Panc1 (cell line): ENCODE measurements at regions not wholly inside any gene's neighbourhood (a gene's known extent, or its start where the extent isn't known, plus 50 kb on each side); places are given as distances from the start of the nearest gene placed in this dataset.

Experiments
- ATAC-seq: fragments of 200-7000 bp; cut with Tn5 transposase; 2 replicates; pipeline ENCODE4 v1.9.1; 2020; ENCODE audit warnings: mild to moderate bottlenecking, moderate library complexity
- BruUV-seq: library from RNA; stranded (reverse); fragments of 400-500 nt; replicated peaks from 2 replicates; lab custom pipeline; 2021; lab: Mats Ljungman, UMichigan
- CTCF ChIA-PET: fragments of 300-600 bp; sonication (Branson Sonifier 250); formaldehyde crosslinking; loops from one replicate; lab custom pipeline; 2022; ENCODE audit warnings: antibody characterized with exemption; lab: Charles Lee
- POLR2A ChIA-PET: fragments of 300-600 bp; sonication (Branson Sonifier 250); formaldehyde crosslinking; loops from one replicate; lab custom pipeline; 2022; ENCODE audit warnings: antibody characterized with exemption; lab: Charles Lee
- DNase-seq: peaks from one replicate; pipeline ENCODE4 v3.0.0-alpha.2; 2010; ENCODE audit warnings: low read depth, low spot score
- H3K27ac ChIP-seq: 2 replicates; pipeline ENCODE4 v1.5.1; 2011; ENCODE audit warnings: mild to moderate bottlenecking, low read length, inconsistent platforms
- H3K27me3 ChIP-seq: fragments of 200-500 bp; sonication (Bioruptor generic); 2 replicates; pipeline ENCODE4 v1.6.0; 2014; ENCODE audit warnings: low read length, inconsistent platforms; ENCODE audit not compliant: control insufficient read depth, insufficient read depth
- H3K36me3 ChIP-seq: fragments of 200-500 bp; sonication (Bioruptor generic); 2 replicates; pipeline ENCODE4 v1.5.1; 2014; ENCODE audit warnings: inconsistent platforms, mild to moderate bottlenecking, low read length, moderate library complexity; ENCODE audit not compliant: control insufficient read depth, insufficient read depth
- H3K4me1 ChIP-seq: 2 replicates; pipeline ENCODE4 v1.5.1; 2011; ENCODE audit warnings: inconsistent platforms, mild to moderate bottlenecking, low read length, moderate library complexity; ENCODE audit not compliant: control insufficient read depth, insufficient read depth
- H3K4me3 ChIP-seq, 2 experiments: 2 replicates each; pipeline ENCODE4 v1.5.1; 2011 to 2012; ENCODE audit warnings: low read depth in 2 of 2, low read length in 2 of 2, mild to moderate bottlenecking in 2 of 2, inconsistent platforms in 1 of 2, moderate library complexity in 1 of 2
- H3K9me3 ChIP-seq: fragments of 200-500 bp; sonication (Bioruptor generic); 2 replicates; pipeline ENCODE4 v1.5.1; 2014; ENCODE audit warnings: low read depth, mild to moderate bottlenecking, inconsistent platforms, low read length, moderate library complexity; ENCODE audit not compliant: control insufficient read depth, insufficient read depth
- CTCF ChIP-seq: fragments of 450-650 bp; IDR thresholded peaks from 2 replicates; pipeline ENCODE4 v1.5.1; 2017; ENCODE audit warnings: mild to moderate bottlenecking
- POLR2AphosphoS5 ChIP-seq: IDR thresholded peaks from 2 replicates; pipeline ENCODE4 v1.6.1; 2012; ENCODE audit warnings: mild to moderate bottlenecking, low read depth, low read length, moderate library complexity
- REST ChIP-seq, 2 experiments: IDR thresholded peaks; 2 replicates each; pipeline ENCODE4 v1.6.1; 2011 to 2012; ENCODE audit warnings: low read depth in 2 of 2, control low read depth in 1 of 2, low read length in 1 of 2, mild to moderate bottlenecking in 1 of 2, moderate library complexity in 1 of 2; ENCODE audit not compliant: insufficient read depth in 1 of 2
- SIN3A ChIP-seq: IDR thresholded peaks from 2 replicates; pipeline ENCODE4 v1.6.1; 2012; ENCODE audit warnings: low read depth, mild to moderate bottlenecking, low read length, moderate library complexity, borderline replicate concordance; ENCODE audit not compliant: insufficient read depth
- TCF7L2 ChIP-seq: IDR thresholded peaks from 2 replicates; pipeline ENCODE4 v1.6.1; 2011; ENCODE audit warnings: mild to moderate bottlenecking, low read depth, low read length, inconsistent platforms
- in situ Hi-C: cut with HindIII; loops from 2 replicates; pipeline ENCODE4 v1.10.0; 2016; ENCODE audit warnings: low sequenced_read_pairs, low pct_unique_long_range_greater_than_20kb
- intact Hi-C: fragments of 100-400 bp; cut with micrococcal nuclease; formaldehyde crosslinking; loops from one replicate; pipeline ENCODE4 v1.10.0; 2022; ENCODE audit not compliant: unreplicated experiment

- Histone ChIP-seq H3K9me3 (no peaks in the 10 kb centered on the region), H3K27me3 (no peaks in the 10 kb centered on the region), H3K27ac (no peak overlapping the region), H3K36me3 (no peaks in the 10 kb centered on the region), H3K4me3 (no peak overlapping the region), H3K4me1 (no peaks in the 10 kb centered on the region)
- ATAC-seq: no peak
- DNase-seq: no peak
- in situ Hi-C loops: no loop called here
- TF ChIP-seq SIN3A: no peak
- no peak for TF ChIP-seq REST (IDR thresholded peaks at IDR 0.05; ENCODE audit: insufficient read depth in 1 of 2, low read depth in 2 of 2, low read length in 1 of 2)
- no peak for TF ChIP-seq POLR2AphosphoS5
- no peak for TF ChIP-seq CTCF
- no peak for TF ChIP-seq TCF7L2
- no TSS peak for BruUV-seq
- intact Hi-C loops: no loop called here
- ChIA-PET POLR2A (no interaction called here), CTCF (no interaction called here)
Measured at GRCh38 chr20:21956591-21956990, 251.1 kb downstream of the PAX1 start.

- BruUV-seq: no TSS peak
- POLR2A ChIA-PET: no interaction called here
- CTCF ChIA-PET: no interaction called here
- intact Hi-C loops: no loop called here
- ATAC-seq (no peak), DNase-seq (no peak)
- Histone ChIP-seq H3K36me3 (no peaks in the 10 kb centered on the region), H3K4me1 (no peaks in the 10 kb centered on the region), H3K9me3 (no peaks in the 10 kb centered on the region), H3K27me3 (no peaks in the 10 kb centered on the region), H3K27ac (no peak overlapping the region), H3K4me3 (no peak overlapping the region)
- TF ChIP-seq CTCF: no peak
- TF ChIP-seq SIN3A: no peak
- no peak for TF ChIP-seq TCF7L2
- TF ChIP-seq REST (IDR thresholded peaks at IDR 0.05; ENCODE audit: insufficient read depth in 1 of 2, low read depth in 2 of 2, low read length in 1 of 2): no peak
- in situ Hi-C loops: no loop called here
Measured at GRCh38 chr20:21947406-21947805, 241.9 kb downstream of the PAX1 start.
